Astrocyte (in vitro differentiated cells and primary cell): ENCODE measurements at regions not wholly inside any gene's neighbourhood (a gene's known extent, or its start where the extent isn't known, plus 50 kb on each side); places are given as distances from the start of the nearest gene placed in this dataset.

Experiments used
- DNase-seq: peaks from one replicate; pipeline ENCODE4 v3.0.0-alpha.2; 2010; ENCODE audit warnings: low read depth
- FAIRE-seq: peaks from 2 replicates; lab custom pipeline; 2011; peaks lifted over from hg19 to GRCh38; lab: Jason Lieb, UNC
- H2AFZ ChIP-seq: 2 replicates; pipeline ENCODE4 v1.6.0; 2012; ENCODE audit warnings: low read depth, low read length, inconsistent platforms
- H3K27ac ChIP-seq: 2 replicates; pipeline ENCODE4 v1.5.1; 2011; ENCODE audit warnings: low read depth, low read length, inconsistent platforms
- H3K27me3 ChIP-seq: 2 replicates; pipeline ENCODE4 v1.6.0; 2011; ENCODE audit warnings: low read length, inconsistent platforms; ENCODE audit not compliant: insufficient read depth
- H3K36me3 ChIP-seq: 2 replicates; pipeline ENCODE4 v1.5.1; 2011; ENCODE audit warnings: low read length, inconsistent platforms; ENCODE audit not compliant: insufficient read depth
- H3K4me1 ChIP-seq: 2 replicates; pipeline ENCODE4 v1.5.1; 2011; ENCODE audit warnings: low read length, inconsistent platforms; ENCODE audit not compliant: insufficient read depth
- H3K4me2 ChIP-seq: 2 replicates; pipeline ENCODE4 v1.6.0; 2012; ENCODE audit warnings: low read length, inconsistent platforms
- H3K4me3 ChIP-seq: 2 replicates; pipeline ENCODE4 v1.5.1; 2011; ENCODE audit warnings: low read depth, mild to moderate bottlenecking, low read length, inconsistent platforms; ENCODE audit not compliant: insufficient read depth
- H3K79me2 ChIP-seq: 2 replicates; pipeline ENCODE4 v1.6.0; 2012; ENCODE audit warnings: mild to moderate bottlenecking, low read length, inconsistent platforms; ENCODE audit not compliant: insufficient read depth
- H3K9ac ChIP-seq: 2 replicates; pipeline ENCODE4 v1.6.0; 2012; ENCODE audit warnings: mild to moderate bottlenecking, low read length, inconsistent platforms
- H3K9me3 ChIP-seq: 2 replicates; pipeline ENCODE4 v1.5.1; 2012; ENCODE audit warnings: low read depth, mild to moderate bottlenecking, low read length, inconsistent platforms; ENCODE audit not compliant: insufficient read depth
- H4K20me1 ChIP-seq: 2 replicates; pipeline ENCODE4 v1.6.0; 2012; ENCODE audit warnings: low read length, inconsistent platforms; ENCODE audit not compliant: insufficient read depth
- H3K27ac Mint-ChIP-seq: one replicate; pipeline ENCODE4 v1.8.0; 2021; ENCODE audit warnings: mild to moderate bottlenecking, mixed read lengths; ENCODE audit not compliant: unreplicated experiment
- H3K27me3 Mint-ChIP-seq: one replicate; pipeline ENCODE4 v1.8.0; 2021; ENCODE audit warnings: low read depth, mixed read lengths; ENCODE audit not compliant: unreplicated experiment
- H3K36me3 Mint-ChIP-seq: one replicate; pipeline ENCODE4 v1.8.0; 2021; ENCODE audit warnings: low read depth, mixed read lengths; ENCODE audit not compliant: unreplicated experiment
- H3K4me1 Mint-ChIP-seq: one replicate; pipeline ENCODE4 v1.8.0; 2021; ENCODE audit warnings: low read depth, mixed read lengths; ENCODE audit not compliant: unreplicated experiment
- H3K4me3 Mint-ChIP-seq: one replicate; pipeline ENCODE4 v1.8.0; 2021; ENCODE audit warnings: mild to moderate bottlenecking, moderate library complexity, mixed read lengths; ENCODE audit not compliant: unreplicated experiment
- H3K9me3 Mint-ChIP-seq: one replicate; pipeline ENCODE4 v1.8.0; 2021; ENCODE audit warnings: mild to moderate bottlenecking, mixed read lengths; ENCODE audit not compliant: unreplicated experiment
- CTCF ChIP-seq: IDR thresholded peaks from 2 replicates; pipeline ENCODE4 v1.5.1; 2011; ENCODE audit warnings: low read depth, mild to moderate bottlenecking, inconsistent platforms, low read length, moderate library complexity; ENCODE audit not compliant: insufficient read depth
- EZH2 ChIP-seq: IDR thresholded peaks from 2 replicates; pipeline ENCODE4 v1.6.1; 2012; ENCODE audit warnings: mild to moderate bottlenecking, low read length, inconsistent platforms; ENCODE audit not compliant: insufficient read depth

DNA sequence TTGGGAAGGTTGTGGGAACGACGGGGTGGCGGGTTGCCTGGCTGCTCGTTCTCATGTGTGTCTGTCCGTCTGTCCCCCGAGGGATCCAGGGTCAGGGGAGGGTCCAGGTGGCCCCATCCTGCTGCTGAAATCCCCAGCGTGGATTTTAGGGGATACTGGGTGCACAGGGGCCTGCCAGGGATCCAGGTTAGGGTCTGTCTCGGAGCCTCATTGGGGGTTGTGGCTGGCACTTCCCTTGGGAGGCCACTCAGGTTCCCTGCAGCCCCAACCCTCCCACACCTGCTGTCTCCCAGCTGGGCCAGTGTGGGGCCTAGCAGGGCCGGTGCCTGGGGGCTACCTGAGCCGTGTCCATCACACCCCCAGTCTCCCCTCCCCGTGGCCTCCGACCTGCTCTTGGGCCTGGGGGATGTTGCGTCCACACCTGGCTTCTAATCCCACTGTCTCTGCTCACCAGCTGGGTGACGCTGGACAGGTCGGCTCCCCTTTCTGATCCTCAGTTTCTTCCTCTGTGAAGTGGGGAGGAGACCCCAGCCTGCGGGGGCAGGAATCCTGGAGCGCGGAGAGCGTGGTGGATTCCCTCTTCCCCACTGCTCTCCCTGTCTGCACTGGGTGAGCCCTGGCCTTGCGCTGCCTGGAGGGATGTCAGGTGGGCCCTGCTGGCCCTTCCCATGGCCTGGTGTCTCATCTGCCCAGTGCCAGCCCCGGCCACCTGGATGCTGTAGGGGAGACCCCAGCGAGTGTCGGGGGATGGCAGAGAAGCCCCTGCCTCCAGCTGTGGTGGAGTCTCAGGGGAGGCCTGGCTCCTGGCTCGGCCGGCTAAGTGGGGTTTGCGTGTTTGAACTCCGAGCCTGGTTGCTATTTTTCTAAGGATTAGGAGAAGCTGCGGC lies 81.6 kb downstream of the UNCX start:
- Histone ChIP-seq H3K36me3 (no peaks in the 10 kb centered on the region), H2AFZ (no peak overlapping the region), H3K9ac (no peak overlapping the region), H4K20me1 (no peaks in the 10 kb centered on the region), H3K9me3 (no peaks in the 10 kb centered on the region), H3K79me2 (no peaks in the 10 kb centered on the region), H3K4me3 (no peak overlapping the region), H3K27ac (no peak overlapping the region), H3K27me3 (no peaks in the 10 kb centered on the region), H3K4me1 (no peaks in the 10 kb centered on the region), H3K4me2 (no peak overlapping the region)
- FAIRE-seq: no peak
- no peak for DNase-seq
- peaks cover 3% of the 10 kb centered on the region for H3K9me3 Mint-ChIP-seq
- peaks cover 17% of the 10 kb centered on the region for H3K27me3 Mint-ChIP-seq
- H3K27ac Mint-ChIP-seq: no peak overlapping the region
- no peak overlapping the region for H3K4me3 Mint-ChIP-seq
- no peak for TF ChIP-seq CTCF
- no peak for TF ChIP-seq EZH2
- no peaks in the 10 kb centered on the region for H3K36me3 Mint-ChIP-seq
- no peaks in the 10 kb centered on the region for H3K4me1 Mint-ChIP-seq

DNA sequence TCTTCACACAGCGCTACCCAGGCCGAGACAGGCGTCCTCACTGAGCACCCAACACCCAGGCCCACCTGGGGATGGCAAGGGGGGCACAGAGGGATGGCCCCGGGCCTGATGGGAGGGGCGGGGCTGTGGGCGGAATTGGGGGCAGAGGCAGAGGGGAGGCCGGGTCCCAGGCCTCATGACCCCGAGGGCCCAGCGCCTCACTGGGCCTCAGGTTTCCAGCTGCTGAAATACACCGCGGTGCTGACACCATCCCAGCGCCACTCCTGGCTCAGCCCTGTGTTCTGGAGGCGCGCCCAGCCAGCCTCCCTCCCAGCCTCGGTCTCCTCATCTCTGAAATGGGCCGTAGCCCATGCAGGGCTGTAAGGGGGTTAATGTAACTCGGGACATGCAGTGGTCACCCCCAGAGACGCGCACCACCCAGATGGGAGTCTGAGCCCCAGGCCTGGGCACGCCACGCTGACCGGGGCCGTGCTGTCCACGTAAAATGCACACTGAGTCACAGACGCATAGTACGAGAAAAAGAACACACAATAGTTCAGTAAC lies 82.3 kb downstream of the UNCX start:
- no peak for FAIRE-seq
- Mint-ChIP-seq H3K36me3 (no peaks in the 10 kb centered on the region), H3K27ac (no peak overlapping the region)

More for the DNA sequence above, 82.3 kb downstream of the UNCX start:
- Histone ChIP-seq H3K36me3 (no peaks in the 10 kb centered on the region), H3K4me1 (no peaks in the 10 kb centered on the region), H3K27ac (no peak overlapping the region), H4K20me1 (no peaks in the 10 kb centered on the region), H3K4me3 (no peak overlapping the region), H3K9me3 (no peaks in the 10 kb centered on the region), H3K4me2 (no peak overlapping the region), H3K9ac (no peak overlapping the region), H3K79me2 (no peaks in the 10 kb centered on the region), H3K27me3 (no peaks in the 10 kb centered on the region), H2AFZ (no peak overlapping the region)
- Mint-ChIP-seq H3K9me3 (peaks cover 3% of the 10 kb centered on the region), H3K4me1 (no peaks in the 10 kb centered on the region), H3K4me3 (no peak overlapping the region), H3K27me3 (peaks cover 17% of the 10 kb centered on the region)
- DNase-seq: no peak
- TF ChIP-seq EZH2 (no peak), CTCF (no peak)
